Fibroblast of pulmonary artery (primary cell): ENCODE measurements at regions not wholly inside any gene's neighbourhood (a gene's known extent, or its start where the extent isn't known, plus 50 kb on each side); places are given as distances from the start of the nearest gene placed in this dataset.
A peak's percentile ranks its signal among the peaks of the same experiment; 100 is the strongest.

Experiments
- DNase-seq: peaks from one replicate; pipeline ENCODE4 v3.0.0-alpha.2; 2010; ENCODE audit warnings: low read depth
- H3K4me3 ChIP-seq: replicated peaks from 2 replicates; pipeline ENCODE4 v1.5.1; 2011; ENCODE audit warnings: low read depth, mild to moderate bottlenecking, control low read depth, low read length, moderate library complexity
- CTCF ChIP-seq: IDR thresholded peaks from 2 replicates; pipeline ENCODE4 v1.5.1; 2011; ENCODE audit warnings: mild to moderate bottlenecking, control low read depth, low read length, inconsistent platforms; ENCODE audit errors: missing control alignments

- no peak overlapping the region for H3K4me3 ChIP-seq
- TF ChIP-seq CTCF: no peak
- DNase-seq: peak; percentile 25
Observed at GRCh38 chr14:60563113-60563512, 54.2 kb downstream of the SIX6 start.

GRCh38 chr14:60565211-60565610 lies 56.3 kb downstream of the SIX6 start:
- no peak overlapping the region for H3K4me3 ChIP-seq
- no peak for TF ChIP-seq CTCF
- DNase-seq: peak; percentile 71

- no peak for TF ChIP-seq CTCF
- no peak overlapping the region for H3K4me3 ChIP-seq
- no peak for DNase-seq
Observed at GRCh38 chr14:60566101-60566500, 57.2 kb downstream of the SIX6 start.

GRCh38 chr14:60573943-60574495 lies 65.1 kb downstream of the SIX6 start:
- DNase-seq: peak; percentile 56
- no peak overlapping the region for H3K4me3 ChIP-seq

GRCh38 chr14:60575008-60575407 lies 66.1 kb downstream of the SIX6 start:
- TF ChIP-seq CTCF: no peak
- no peak for DNase-seq
- no peak overlapping the region for H3K4me3 ChIP-seq

More at GRCh38 chr14:60573943-60574495, 65.1 kb downstream of the SIX6 start:
- no peak for TF ChIP-seq CTCF

- H3K4me3 ChIP-seq: no peak overlapping the region
- no peak for DNase-seq
- no peak for TF ChIP-seq CTCF
Observed at GRCh38 chr14:60585676-60586075, 63.6 kb downstream of the SIX1 start.

- no peak for TF ChIP-seq CTCF
- H3K4me3 ChIP-seq: no peak overlapping the region
- DNase-seq: no peak
Observed at GRCh38 chr14:60589442-60589841, 59.8 kb downstream of the SIX1 start.
